GM13977 (cell line): ENCODE measurements at regions not wholly inside any gene's neighbourhood (a gene's known extent, or its start where the extent isn't known, plus 50 kb on each side); places are given as distances from the start of the nearest gene placed in this dataset.

ENCODE experiments used
- DNase-seq: peaks from one replicate; pipeline ENCODE4 v3.0.0; 2012; ENCODE audit warnings: low spot score
- CTCF ChIP-seq: IDR thresholded peaks from 2 replicates; pipeline ENCODE4 v1.5.1; 2012; ENCODE audit warnings: mild to moderate bottlenecking, control low read depth; ENCODE audit not compliant: insufficient read depth; ENCODE audit errors: extremely low read depth, missing control alignments
- in situ Hi-C: fragments of 300-500 bp; cut with MboI; formaldehyde crosslinking; loops from one replicate; pipeline ENCODE4 v1.12.0; 2022; ENCODE audit warnings: low sequenced_read_pairs, low pct_unique_long_range_greater_than_20kb, mixed read lengths, inconsistent platforms; ENCODE audit not compliant: unreplicated experiment

GRCh38 chr1:166379447-166379846, 212.6 kb upstream of the FAM78B start:
- no peak for TF ChIP-seq CTCF
- in situ Hi-C loops = no loop called here
- DNase-seq = no peak

GRCh38 chr1:166383137-166383536, 216.3 kb upstream of the FAM78B start:
- no peak for DNase-seq
- no peak for TF ChIP-seq CTCF
- in situ Hi-C loops = no loop called here

- no peak for DNase-seq
- in situ Hi-C loops = no loop called here
- no peak for TF ChIP-seq CTCF
Observed at GRCh38 chr1:166383635-166384346, 217.0 kb upstream of the FAM78B start.

GRCh38 chr1:166384948-166385347, 218.1 kb upstream of the FAM78B start:
- TF ChIP-seq CTCF = no peak
- DNase-seq = no peak
- in situ Hi-C loops = no loop called here

- TF ChIP-seq CTCF = no peak
- no peak for DNase-seq
- in situ Hi-C loops = no loop called here
Observed at GRCh38 chr1:166390366-166391033, 223.7 kb upstream of the FAM78B start.

- DNase-seq = no peak
- in situ Hi-C loops = no loop called here
- no peak for TF ChIP-seq CTCF
Observed at GRCh38 chr1:166391279-166392066, 224.7 kb upstream of the FAM78B start.
